ENCODE measurements at regions not wholly inside any gene's neighbourhood (a gene's known extent, or its start where the extent isn't known, plus 50 kb on each side); places are given as distances from the start of the nearest gene placed in this dataset.
"Not testable (repeated sequence)": the region's sequence is repeated elsewhere in the genome, so short reads cannot be mapped to it uniquely, and the experiment has no call there.

DNA sequence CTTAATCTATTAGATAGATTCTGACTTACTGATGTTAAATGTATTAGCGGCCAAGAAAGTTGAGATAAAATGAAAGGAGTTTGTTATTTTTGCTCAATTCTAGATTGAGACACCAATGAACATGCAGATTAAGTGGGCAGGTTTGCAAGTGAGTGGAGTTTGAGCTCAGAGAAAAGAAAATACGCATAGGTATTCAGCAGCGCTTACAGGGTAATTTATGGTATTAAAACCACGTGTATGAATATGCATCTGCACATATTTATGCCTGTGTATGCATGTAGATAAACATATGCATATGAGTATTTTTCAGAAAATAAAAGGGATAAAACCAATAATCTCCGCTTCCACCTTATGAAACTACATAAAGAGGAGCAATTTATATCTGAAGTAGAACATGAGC lies 1450.1 kb downstream of the RPIA start:
- TF ChIP-seq, protein P1, sequence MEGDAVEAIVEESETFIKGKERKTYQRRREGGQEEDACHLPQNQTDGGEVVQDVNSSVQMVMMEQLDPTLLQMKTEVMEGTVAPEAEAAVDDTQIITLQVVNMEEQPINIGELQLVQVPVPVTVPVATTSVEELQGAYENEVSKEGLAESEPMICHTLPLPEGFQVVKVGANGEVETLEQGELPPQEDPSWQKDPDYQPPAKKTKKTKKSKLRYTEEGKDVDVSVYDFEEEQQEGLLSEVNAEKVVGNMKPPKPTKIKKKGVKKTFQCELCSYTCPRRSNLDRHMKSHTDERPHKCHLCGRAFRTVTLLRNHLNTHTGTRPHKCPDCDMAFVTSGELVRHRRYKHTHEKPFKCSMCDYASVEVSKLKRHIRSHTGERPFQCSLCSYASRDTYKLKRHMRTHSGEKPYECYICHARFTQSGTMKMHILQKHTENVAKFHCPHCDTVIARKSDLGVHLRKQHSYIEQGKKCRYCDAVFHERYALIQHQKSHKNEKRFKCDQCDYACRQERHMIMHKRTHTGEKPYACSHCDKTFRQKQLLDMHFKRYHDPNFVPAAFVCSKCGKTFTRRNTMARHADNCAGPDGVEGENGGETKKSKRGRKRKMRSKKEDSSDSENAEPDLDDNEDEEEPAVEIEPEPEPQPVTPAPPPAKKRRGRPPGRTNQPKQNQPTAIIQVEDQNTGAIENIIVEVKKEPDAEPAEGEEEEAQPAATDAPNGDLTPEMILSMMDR (IDR thresholded peaks at IDR 0.05; ENCODE audit: low read length): not testable (repeated sequence)
- TF ChIP-seq EZH2 (IDR thresholded peaks at IDR 0.05; ENCODE audit: borderline replicate concordance, low read length): not testable (repeated sequence)
